K562 (cell line): ENCODE measurements at regions not wholly inside any gene's neighbourhood (a gene's known extent, or its start where the extent isn't known, plus 50 kb on each side); places are given as distances from the start of the nearest gene placed in this dataset.

Source experiments
- ATAC-seq: fragments of 200-7000 bp; cut with Tn5 transposase; 3 replicates; pipeline ENCODE4 v1.9.1; 2020; ENCODE audit warnings: moderate library complexity
- BruUV-seq: library from RNA; stranded (reverse); fragments of 400-500 nt; replicated peaks from 2 replicates; lab custom pipeline; 2021; lab: Mats Ljungman, UMichigan
- CTCF ChIA-PET: fragments of 300-600 bp; formaldehyde crosslinking; extraction: SDS; loops from one replicate; lab custom pipeline; 2021; ENCODE audit warnings: low intra/inter-chr PET ratio; lab: Yijun Ruan, JAX
- POLR2A ChIA-PET: fragments of 300-600, 350-650 bp; sonication (Branson Sonifier 250); formaldehyde crosslinking; extraction: SDS; loops from one replicate; lab custom pipeline; 2021; ENCODE audit warnings: antibody characterized with exemption, inconsistent platforms; lab: Yijun Ruan, JAX
- DNase-seq, 4 experiments: peaks; one replicate each; pipeline versions ENCODE4 v3.0.0 to v3.0.0-alpha.2; 2011 to 2018; ENCODE audit warnings: low spot score in 3 of 4, mixed read lengths in 3 of 4; ENCODE audit errors: extremely low read depth in 1 of 4
- FAIRE-seq: peaks from 2 replicates; lab custom pipeline; 2011; peaks lifted over from hg19 to GRCh38; lab: Jason Lieb, UNC
- H2AFZ ChIP-seq: 2 replicates; pipeline ENCODE4 v1.6.0; 2011; ENCODE audit warnings: low read depth, low read length, control low read depth, inconsistent platforms
- H3K27ac ChIP-seq: fragments of 200-600 bp; 3 replicates; pipeline ENCODE4 v1.8.0; 2011; ENCODE audit warnings: low read depth, mild to moderate bottlenecking, control low read depth, inconsistent platforms, low read length, moderate library complexity, mixed read lengths; ENCODE audit errors: extremely low read depth
- H3K27me3 ChIP-seq, 2 experiments: fragments of 300-600 bp in 1 of 2; 2 replicates in 1 of 2; 3 replicates in 1 of 2; pipeline versions ENCODE4 v1.6.0 to v1.8.0; 2011; ENCODE audit warnings: inconsistent platforms in 2 of 2, low read length in 2 of 2, mild to moderate bottlenecking in 1 of 2, mixed read lengths in 1 of 2, moderate library complexity in 1 of 2; ENCODE audit not compliant: control insufficient read depth in 2 of 2, insufficient read depth in 2 of 2
- H3K36me3 ChIP-seq: fragments of 300-600 bp; 3 replicates; pipeline ENCODE4 v1.8.0; 2011; ENCODE audit warnings: mild to moderate bottlenecking, low read length, inconsistent platforms; ENCODE audit not compliant: control insufficient read depth, insufficient read depth
- H3K4me1 ChIP-seq, 2 experiments: fragments of 200-600 bp in 1 of 2; replicated peaks in 1 of 2; 2 replicates in 1 of 2; 3 replicates in 1 of 2; pipeline versions ENCODE4 v1.5.1 to v1.8.0; 2011; ENCODE audit warnings: inconsistent platforms in 2 of 2, low read length in 2 of 2, mild to moderate bottlenecking in 1 of 2, mixed read lengths in 1 of 2, moderate library complexity in 1 of 2; ENCODE audit not compliant: control insufficient read depth in 2 of 2, insufficient read depth in 2 of 2
- H3K4me2 ChIP-seq: 2 replicates; pipeline ENCODE4 v1.6.1; 2011; ENCODE audit warnings: low read length, control low read depth, inconsistent platforms, mixed read lengths; ENCODE audit not compliant: insufficient read depth
- H3K4me3 ChIP-seq: fragments of 200-600 bp; sonication (generic), shearing (Covaris generic); 2 replicates; pipeline ENCODE4 v1.5.1; 2016; ENCODE audit warnings: control low read depth, inconsistent platforms
- H3K79me2 ChIP-seq: fragments of 200-600 bp; 3 replicates; pipeline ENCODE4 v1.8.0; 2011; ENCODE audit warnings: low read length, inconsistent platforms; ENCODE audit not compliant: control insufficient read depth, insufficient read depth
- H3K9ac ChIP-seq, 2 experiments: 2 replicates each; pipeline versions ENCODE4 v1.6.0 to v1.6.1; 2011; ENCODE audit warnings: low read depth in 2 of 2, low read length in 2 of 2, control low read depth in 1 of 2, inconsistent platforms in 1 of 2, mild to moderate bottlenecking in 1 of 2, mixed read lengths in 1 of 2; ENCODE audit not compliant: insufficient read depth in 1 of 2
- H3K9me1 ChIP-seq: one replicate; pipeline ENCODE4 v1.6.0; 2011; ENCODE audit warnings: inconsistent platforms, mild to moderate bottlenecking, low read length, moderate library complexity; ENCODE audit not compliant: control insufficient read depth, insufficient read depth
- H3K9me3 ChIP-seq: replicated peaks from 2 replicates; pipeline ENCODE4 v1.5.1; 2011; ENCODE audit warnings: low read depth, low read length, inconsistent platforms; ENCODE audit not compliant: control insufficient read depth, insufficient read depth
- H4K20me1 ChIP-seq: replicated peaks from 2 replicates; pipeline ENCODE4 v1.6.1; 2011; ENCODE audit warnings: low read length, inconsistent platforms, mixed read lengths; ENCODE audit not compliant: control insufficient read depth, insufficient read depth
- ATF7 ChIP-seq: fragments of 450-650 bp; IDR thresholded peaks from 2 replicates; pipeline ENCODE4 v1.7.1; 2014; ENCODE audit warnings: mild to moderate bottlenecking, moderate library complexity
- CBX3 ChIP-seq, 2 experiments: IDR thresholded peaks; 1 replicate in 1 of 2; 2 replicates in 1 of 2; pipeline ENCODE4 v1.6.1; 2012; ENCODE audit warnings: inconsistent platforms in 2 of 2, low read length in 2 of 2, borderline replicate concordance in 1 of 2, control low read depth in 1 of 2
- CREB5 ChIP-seq: fragments of 250-450 bp; sonication (Bioruptor Pico); IDR thresholded peaks from 2 replicates; pipeline ENCODE4 v1.5.0; 2020; ENCODE audit warnings: mild to moderate bottlenecking
- EP400 ChIP-seq: fragments of 450-650 bp; IDR thresholded peaks from 2 replicates; pipeline ENCODE4 v1.6.1; 2017; ENCODE audit warnings: antibody characterized with exemption, mild to moderate bottlenecking, moderate library complexity
- ETV6 ChIP-seq, 3 experiments: fragments of 150-350 bp in 1 of 3; sonication (generic) in 1 of 3; formaldehyde crosslinking in 1 of 3; IDR thresholded peaks; 2 replicates each; pipeline versions ENCODE4 v1.6.1 to v1.8.0; 2014 to 2022; ENCODE audit warnings: borderline replicate concordance in 2 of 3, low read depth in 2 of 3, antibody characterized with exemption in 1 of 3, low read length in 1 of 3, mild to moderate bottlenecking in 1 of 3, missing genetic modification reagents in 1 of 3
- FOXO4 ChIP-seq: fragments of 450-650 bp; formaldehyde crosslinking; IDR thresholded peaks from 2 replicates; pipeline ENCODE4 v1.4.0; 2020; ENCODE audit warnings: mild to moderate bottlenecking, moderate library complexity
- KDM2B ChIP-seq: fragments of 250-450 bp; sonication (Bioruptor Pico); IDR thresholded peaks from 2 replicates; pipeline ENCODE4 v1.8.0; 2021; ENCODE audit warnings: mild to moderate bottlenecking, moderate library complexity
- KDM4B ChIP-seq, 2 experiments: fragments of 450-650 bp in 1 of 2; sonication (generic) in 1 of 2; IDR thresholded peaks; 2 replicates each; pipeline ENCODE4 v1.6.1; 2016 to 2017; ENCODE audit warnings: borderline replicate concordance in 2 of 2, antibody characterized with exemption in 1 of 2, low read depth in 1 of 2, mild to moderate bottlenecking in 1 of 2
- MAFF ChIP-seq: IDR thresholded peaks from 2 replicates; pipeline ENCODE4 v1.6.1; 2012; ENCODE audit warnings: low read length, improper control_type of control experiment
- MTF1 ChIP-seq: fragments of 250-450 bp; sonication (Bioruptor Pico); IDR thresholded peaks from 2 replicates; pipeline ENCODE4 v1.9.0; 2021; ENCODE audit warnings: moderate library complexity, mild to moderate bottlenecking, inconsistent platforms, borderline replicate concordance
- NFIX ChIP-seq: fragments of 250-450 bp; sonication (Bioruptor Pico); IDR thresholded peaks from 2 replicates; pipeline ENCODE4 v1.4.0; 2020; ENCODE audit warnings: low read depth, mild to moderate bottlenecking, moderate library complexity
- RFX7 ChIP-seq: fragments of 250-450 bp; sonication (Bioruptor Pico); IDR thresholded peaks from 2 replicates; pipeline ENCODE4 v1.5.1; 2021; ENCODE audit warnings: mild to moderate bottlenecking
- RNF219 ChIP-seq: fragments of 250-450 bp; sonication (Bioruptor Pico); IDR thresholded peaks from 2 replicates; pipeline ENCODE4 v1.5.0; 2022; ENCODE audit warnings: mild to moderate bottlenecking
- ZNF184 ChIP-seq: sonication (generic); formaldehyde crosslinking; IDR thresholded peaks from 2 replicates; pipeline ENCODE4 v1.5.0; 2020; ENCODE audit warnings: missing genetic modification reagents
- ZSCAN29 ChIP-seq: fragments of 450-650 bp; IDR thresholded peaks from 2 replicates; pipeline ENCODE4 v1.6.1; 2017
- WGBS: fragments of 100-300 bp; shearing (Covaris generic); methylation state at CpG from one replicate; pipeline ENCODE4 v1.1.6; 2016; ENCODE audit warnings: low coverage, mixed read lengths; ENCODE audit not compliant: insufficient coverage; ENCODE audit errors: missing lambda C conversion rate; 5-methylcytosine and 5-hydroxymethylcytosine counted together
- in situ Hi-C: fragments of 300-500 bp; cut with MboI; formaldehyde crosslinking; loops from 4 replicates; pipeline ENCODE4 v1.15.0; 2018; ENCODE audit warnings: inconsistent platforms, mixed read lengths
- intact Hi-C: fragments of 100-400 bp; cut with micrococcal nuclease; formaldehyde crosslinking; loops from 2 replicates; pipeline ENCODE4 v1.14.2; 2022

GRCh38 chr3:78317774-78318173, 1277.9 kb downstream of the ROBO2 start (continued):
- TF ChIP-seq FOXO4 (CRISPR knock-in tag) (no peak), CREB5 (CRISPR knock-in tag) (no peak), ZSCAN29 (no peak), RFX7 (no peak), MAFF (no peak)

GRCh38 chr3:78322780-78323179, 1282.9 kb downstream of the ROBO2 start:
- WGBS, result 0% methylated on average over 2 of the region's 2 CpGs
- Histone ChIP-seq H4K20me1 (no peaks in the 10 kb centered on the region), H3K4me3 (no peak overlapping the region), H3K9me1 (no peaks in the 10 kb centered on the region), H3K36me3 (no peaks in the 10 kb centered on the region), H3K9ac (no peak overlapping the region), H3K4me2 (no peak overlapping the region), H3K4me1 (no peaks in the 10 kb centered on the region), H2AFZ (no peak overlapping the region), H3K27ac (no peak overlapping the region), H3K79me2 (no peaks in the 10 kb centered on the region), H3K27me3 (no peaks in the 10 kb centered on the region), H3K9me3 (no peaks in the 10 kb centered on the region)
- in situ Hi-C loops (no loop called here), intact Hi-C loops (no loop called here)
- FAIRE-seq, result no peak
- no peak for ATAC-seq
- ChIA-PET POLR2A (no interaction called here), CTCF (no interaction called here)
- DNase-seq, result no peak
- no peak for TF ChIP-seq CBX3 (IDR thresholded peaks at IDR 0.05; ENCODE audit: borderline replicate concordance in 1 of 2, low read length in 2 of 2)
- no peak for TF ChIP-seq NFIX (CRISPR knock-in tag)
- no peak for TF ChIP-seq RNF219
- no peak for TF ChIP-seq EP400
- TF ChIP-seq ETV6 (IDR thresholded peaks at IDR 0.05; ENCODE audit: borderline replicate concordance in 1 of 2, low read depth in 2 of 2, low read length in 1 of 2), result no peak
- no peak for TF ChIP-seq ETV6 (CRISPR knock-in tag; IDR thresholded peaks at IDR 0.05; ENCODE audit: borderline replicate concordance)
- TF ChIP-seq MTF1, result no peak
- TF ChIP-seq ATF7, result no peak
- TF ChIP-seq KDM4B (IDR thresholded peaks at IDR 0.05; ENCODE audit: borderline replicate concordance in 2 of 2, low read depth in 1 of 2), result no peak
- TF ChIP-seq KDM2B, result no peak
- TF ChIP-seq ZNF184 (CRISPR knock-in tag), result no peak
- BruUV-seq, result no TSS peak
